NT2/D1 (cell line): ENCODE measurements at regions not wholly inside any gene's neighbourhood (a gene's known extent, or its start where the extent isn't known, plus 50 kb on each side); places are given as distances from the start of the nearest gene placed in this dataset.

Experiments used
- DNase-seq: peaks from one replicate; pipeline ENCODE4 v3.0.0-alpha.2; 2011; ENCODE audit warnings: low read depth, low spot score
- H3K27me3 ChIP-seq: 2 replicates; pipeline ENCODE4 v1.6.0; 2011; ENCODE audit warnings: mild to moderate bottlenecking; ENCODE audit not compliant: insufficient read length, insufficient read depth
- H3K36me3 ChIP-seq: 2 replicates; pipeline ENCODE4 v1.6.1; 2011; ENCODE audit warnings: mild to moderate bottlenecking, low read length, mixed read lengths; ENCODE audit not compliant: insufficient read depth, insufficient read length
- H3K4me1 ChIP-seq: 2 replicates; pipeline ENCODE4 v1.5.1; 2011; ENCODE audit not compliant: insufficient read depth, insufficient read length
- H3K4me3 ChIP-seq: 2 replicates; pipeline ENCODE4 v1.5.1; 2011; ENCODE audit warnings: low read depth; ENCODE audit not compliant: insufficient read length
- H3K9ac ChIP-seq: 2 replicates; pipeline ENCODE4 v1.6.0; 2011; ENCODE audit warnings: low read depth; ENCODE audit not compliant: insufficient read length
- H3K9me3 ChIP-seq: 2 replicates; pipeline ENCODE4 v1.5.1; 2011; ENCODE audit warnings: mild to moderate bottlenecking, low read length; ENCODE audit not compliant: insufficient read depth
- SUZ12 ChIP-seq: IDR thresholded peaks from 2 replicates; pipeline ENCODE4 v1.6.1; 2011; ENCODE audit not compliant: insufficient read length, insufficient read depth; ENCODE audit errors: extremely low read depth
- YY1 ChIP-seq: IDR thresholded peaks from 2 replicates; pipeline ENCODE4 v1.6.1; 2011; ENCODE audit not compliant: insufficient read length, insufficient read depth
- ZNF274 ChIP-seq: IDR thresholded peaks from 2 replicates; pipeline ENCODE4 v1.6.1; 2011; ENCODE audit warnings: mild to moderate bottlenecking, low read depth, low read length

GRCh38 chr16:9383281-9383680 is 291.8 kb downstream of the HAPSTR1 start:
- DNase-seq: no peak
- no peak overlapping the region for H3K4me3 ChIP-seq
- no peak for TF ChIP-seq ZNF274
- TF ChIP-seq SUZ12: no peak
- no peak for TF ChIP-seq YY1
- no peaks in the 10 kb centered on the region for H3K36me3 ChIP-seq
- no peak overlapping the region for H3K9ac ChIP-seq
- no peaks in the 10 kb centered on the region for H3K27me3 ChIP-seq
- H3K4me1 ChIP-seq: no peaks in the 10 kb centered on the region
- peaks cover 9% of the 10 kb centered on the region; the same call in 1 of the 2 replicates for H3K9me3 ChIP-seq

GRCh38 chr16:9384141-9384540 is 292.7 kb downstream of the HAPSTR1 start:
- H3K36me3 ChIP-seq: no peaks in the 10 kb centered on the region
- no peaks in the 10 kb centered on the region for H3K27me3 ChIP-seq
- H3K9ac ChIP-seq: no peak overlapping the region
- no peak overlapping the region for H3K4me3 ChIP-seq
- no peaks in the 10 kb centered on the region for H3K4me1 ChIP-seq
- TF ChIP-seq SUZ12 (no peak), YY1 (no peak), ZNF274 (no peak)
- H3K9me3 ChIP-seq: peaks cover 12% of the 10 kb centered on the region; the same call in 1 of the 2 replicates
- no peak for DNase-seq

GRCh38 chr16:9389543-9390207 is 298.2 kb downstream of the HAPSTR1 start:
- Histone ChIP-seq H3K9me3 (peaks cover 22% of the 10 kb centered on the region; the same call in 1 of the 2 replicates), H3K36me3 (no peaks in the 10 kb centered on the region), H3K4me1 (no peaks in the 10 kb centered on the region), H3K9ac (no peak overlapping the region), H3K4me3 (no peak overlapping the region), H3K27me3 (no peaks in the 10 kb centered on the region)
- no peak for DNase-seq
- TF ChIP-seq YY1 (no peak), ZNF274 (no peak), SUZ12 (no peak)

GRCh38 chr16:9392956-9393355 is 301.5 kb downstream of the HAPSTR1 start:
- TF ChIP-seq YY1: no peak
- TF ChIP-seq SUZ12: no peak
- TF ChIP-seq ZNF274: no peak
- H3K4me1 ChIP-seq: no peaks in the 10 kb centered on the region
- no peak for DNase-seq
- H3K9me3 ChIP-seq: peaks cover 16% of the 10 kb centered on the region; the same call in 1 of the 2 replicates
- H3K9ac ChIP-seq: no peak overlapping the region
- H3K4me3 ChIP-seq: no peak overlapping the region
- no peaks in the 10 kb centered on the region for H3K27me3 ChIP-seq
- H3K36me3 ChIP-seq: no peaks in the 10 kb centered on the region

GRCh38 chr16:9393591-9393990 is 302.1 kb downstream of the HAPSTR1 start:
- DNase-seq: no peak
- Histone ChIP-seq H3K36me3 (no peaks in the 10 kb centered on the region), H3K27me3 (no peaks in the 10 kb centered on the region), H3K4me1 (no peaks in the 10 kb centered on the region), H3K9ac (no peak overlapping the region), H3K9me3 (peaks cover 13% of the 10 kb centered on the region; the same call in 1 of the 2 replicates), H3K4me3 (no peak overlapping the region)
- TF ChIP-seq YY1 (no peak), SUZ12 (no peak)

GRCh38 chr16:9395958-9396359 is 304.5 kb downstream of the HAPSTR1 start:
- H3K9me3 ChIP-seq: no peaks in the 10 kb centered on the region

GRCh38 chr16:9399573-9399972 is 308.1 kb downstream of the HAPSTR1 start:
- no peaks in the 10 kb centered on the region for H3K27me3 ChIP-seq
- no peaks in the 10 kb centered on the region for H3K9me3 ChIP-seq
- no peaks in the 10 kb centered on the region for H3K36me3 ChIP-seq
- H3K4me3 ChIP-seq: no peak overlapping the region
- H3K9ac ChIP-seq: no peak overlapping the region
- TF ChIP-seq YY1: no peak
- TF ChIP-seq SUZ12: no peak
- no peak for TF ChIP-seq ZNF274
- no peak for DNase-seq
- H3K4me1 ChIP-seq: no peaks in the 10 kb centered on the region

More at GRCh38 chr16:9395958-9396359, 304.5 kb downstream of the HAPSTR1 start:
- TF ChIP-seq YY1 (no peak), ZNF274 (no peak), SUZ12 (no peak)
- DNase-seq: no peak
- Histone ChIP-seq H3K36me3 (no peaks in the 10 kb centered on the region), H3K4me1 (no peaks in the 10 kb centered on the region), H3K4me3 (no peak overlapping the region), H3K9ac (no peak overlapping the region), H3K27me3 (no peaks in the 10 kb centered on the region)
